Smooth muscle cell (in vitro differentiated cells): ENCODE measurements at regions not wholly inside any gene's neighbourhood (a gene's known extent, or its start where the extent isn't known, plus 50 kb on each side); places are given as distances from the start of the nearest gene placed in this dataset.
A peak's percentile ranks its signal among the peaks of the same experiment; 100 is the strongest.

Experiments
- DNase-seq: peaks from one replicate; lab custom pipeline; 2025; ENCODE audit not compliant: unreplicated experiment; lab: John Stamatoyannopoulos, UW
- H2AFZ ChIP-seq: fragments of 200-600 bp; sonication (generic); 2 replicates; pipeline ENCODE4 v1.6.0; 2016; ENCODE audit warnings: antibody characterized with exemption, low read depth, mild to moderate bottlenecking
- H3F3A ChIP-seq: fragments of 200-600 bp; sonication (generic); 2 replicates; pipeline ENCODE4 v1.6.0; 2017; ENCODE audit warnings: antibody characterized with exemption, low read depth
- H3K27ac ChIP-seq: fragments of 200-600 bp; sonication (generic); 2 replicates; pipeline ENCODE4 v1.5.1; 2016; ENCODE audit warnings: low read depth, mild to moderate bottlenecking
- H3K27me3 ChIP-seq: fragments of 200-600 bp; sonication (generic); 2 replicates; pipeline ENCODE4 v1.6.1; 2016; ENCODE audit warnings: low read depth, mild to moderate bottlenecking
- H3K36me3 ChIP-seq: fragments of 200-600 bp; sonication (generic); 2 replicates; pipeline ENCODE4 v1.5.1; 2016; ENCODE audit warnings: low read depth
- H3K4me1 ChIP-seq: fragments of 200-600 bp; sonication (generic); 2 replicates; pipeline ENCODE4 v1.5.1; 2016; ENCODE audit warnings: low read depth
- H3K4me2 ChIP-seq: fragments of 200-600 bp; sonication (generic); 2 replicates; pipeline ENCODE4 v1.6.0; 2016; ENCODE audit warnings: mild to moderate bottlenecking
- H3K4me3 ChIP-seq: fragments of 200-600 bp; sonication (generic); 2 replicates; pipeline ENCODE4 v1.5.1; 2016; ENCODE audit warnings: mild to moderate bottlenecking
- H3K79me2 ChIP-seq: fragments of 200-600 bp; sonication (generic); 2 replicates; pipeline ENCODE4 v1.6.0; 2016; ENCODE audit warnings: low read depth, mild to moderate bottlenecking
- H3K9ac ChIP-seq: fragments of 200-600 bp; sonication (generic); 2 replicates; pipeline ENCODE4 v1.6.0; 2016; ENCODE audit warnings: low read depth
- H3K9me3 ChIP-seq: fragments of 200-600 bp; sonication (generic); replicated peaks from 2 replicates; pipeline ENCODE4 v1.5.1; 2016; ENCODE audit warnings: low read depth
- H4K20me1 ChIP-seq: fragments of 200-600 bp; sonication (generic); 2 replicates; pipeline ENCODE4 v1.6.0; 2016; ENCODE audit warnings: low read depth
- CTCF ChIP-seq: fragments of 200-600 bp; sonication (generic); IDR thresholded peaks from 2 replicates; pipeline ENCODE4 v1.5.1; 2017; ENCODE audit warnings: borderline replicate concordance, mild to moderate bottlenecking, antibody characterized with exemption; ENCODE audit not compliant: insufficient read depth, poor library complexity, severe bottlenecking
- WGBS: methylation state at CpG from one replicate; pipeline ENCODE4 v1.1.7; 2016; ENCODE audit warnings: low lambda C conversion rate; 5-methylcytosine and 5-hydroxymethylcytosine counted together

GRCh38 chr2:122643725-122644329 lies 888.4 kb downstream of the TSN start:
- Histone ChIP-seq H2AFZ (no peak overlapping the region), H3K9me3 (no peaks in the 10 kb centered on the region), H3K36me3 (no peaks in the 10 kb centered on the region), H3K27ac (peak overlapping the region; percentile 50), H3K4me2 (peak overlapping the region; percentile 7), H3K9ac (no peak overlapping the region), H3K4me1 (no peaks in the 10 kb centered on the region), H3K79me2 (no peaks in the 10 kb centered on the region), H4K20me1 (no peaks in the 10 kb centered on the region), H3K27me3 (no peaks in the 10 kb centered on the region), H3F3A (no peaks in the 10 kb centered on the region), H3K4me3 (no peak overlapping the region)
- WGBS, result 85% methylated on average over 1 of the region's 1 CpG
- no peak for DNase-seq
- TF ChIP-seq CTCF, result no peak

GRCh38 chr2:122651236-122651635 lies 895.8 kb downstream of the TSN start:
- no peaks in the 10 kb centered on the region for H3K36me3 ChIP-seq
- H3K27me3 ChIP-seq, result no peaks in the 10 kb centered on the region
- no peaks in the 10 kb centered on the region for H4K20me1 ChIP-seq
- no peak for TF ChIP-seq CTCF
- H3K9me3 ChIP-seq, result no peaks in the 10 kb centered on the region
- no peak overlapping the region for H2AFZ ChIP-seq
- DNase-seq, result no peak
- no peak overlapping the region for H3K9ac ChIP-seq
- no peaks in the 10 kb centered on the region for H3K4me1 ChIP-seq
- H3K27ac ChIP-seq, result no peak overlapping the region
- WGBS, result 98% methylated on average over 2 of the region's 2 CpGs
- no peak overlapping the region for H3K4me3 ChIP-seq
- no peaks in the 10 kb centered on the region for H3K79me2 ChIP-seq
- H3F3A ChIP-seq, result no peaks in the 10 kb centered on the region
- no peak overlapping the region for H3K4me2 ChIP-seq

- Histone ChIP-seq H3K4me1 (no peaks in the 10 kb centered on the region), H3K9ac (no peak overlapping the region), H4K20me1 (no peaks in the 10 kb centered on the region), H3K9me3 (no peaks in the 10 kb centered on the region), H3K4me2 (no peak overlapping the region), H3K79me2 (no peaks in the 10 kb centered on the region), H3K4me3 (no peak overlapping the region), H3K27me3 (no peaks in the 10 kb centered on the region), H3K36me3 (no peaks in the 10 kb centered on the region), H3K27ac (no peak overlapping the region), H2AFZ (no peak overlapping the region), H3F3A (no peaks in the 10 kb centered on the region)
- no peak for TF ChIP-seq CTCF
- no peak for DNase-seq
- 93% methylated on average over 2 of the region's 2 CpGs for WGBS
Measured at GRCh38 chr2:122651780-122652179, 896.3 kb downstream of the TSN start.

GRCh38 chr2:122652670-122653069 lies 897.2 kb downstream of the TSN start:
- no peak overlapping the region for H3K4me2 ChIP-seq
- no peaks in the 10 kb centered on the region for H4K20me1 ChIP-seq
- TF ChIP-seq CTCF, result no peak
- no peak overlapping the region for H3K27ac ChIP-seq
- no peak overlapping the region for H2AFZ ChIP-seq
- H3K4me1 ChIP-seq, result no peaks in the 10 kb centered on the region
- H3K36me3 ChIP-seq, result no peaks in the 10 kb centered on the region
- no peaks in the 10 kb centered on the region for H3K9me3 ChIP-seq
- H3K79me2 ChIP-seq, result no peaks in the 10 kb centered on the region
- no peak overlapping the region for H3K9ac ChIP-seq
- no peaks in the 10 kb centered on the region for H3K27me3 ChIP-seq
- no peak for DNase-seq
- no peak overlapping the region for H3K4me3 ChIP-seq
- 65% methylated on average over 3 of the region's 3 CpGs for WGBS
- no peaks in the 10 kb centered on the region for H3F3A ChIP-seq
